ENCODE measurements at regions not wholly inside any gene's neighbourhood (a gene's known extent, or its start where the extent isn't known, plus 50 kb on each side); places are given as distances from the start of the nearest gene placed in this dataset.
A peak's percentile ranks its signal among the peaks of the same experiment; 100 is the strongest.
"Not testable (repeated sequence)": the region's sequence is repeated elsewhere in the genome, so short reads cannot be mapped to it uniquely, and the experiment has no call there.

GRCh38 chr17:14575471-14575953 lies 274.6 kb downstream of the HS3ST3B1 start:
- no peaks in the 10 kb centered on the region for H3K9me3 Mint-ChIP-seq (ENCODE audit: unreplicated experiment)
- no peak overlapping the region for H3K4me3 Mint-ChIP-seq (ENCODE audit: unreplicated experiment)
- no peak for TF ChIP-seq CTCF (IDR thresholded peaks at IDR 0.05)
- peaks cover 11% of the 10 kb centered on the region for H3K4me1 Mint-ChIP-seq (ENCODE audit: unreplicated experiment)
- DNase-seq (ENCODE audit: extremely low spot score, unreplicated experiment): no peak
- no peaks in the 10 kb centered on the region for H3K27me3 Mint-ChIP-seq (ENCODE audit: unreplicated experiment)
- H3K27ac Mint-ChIP-seq (ENCODE audit: unreplicated experiment): no peak overlapping the region
- H3K36me3 Mint-ChIP-seq (ENCODE audit: unreplicated experiment): no peaks in the 10 kb centered on the region

GRCh38 chr17:14560325-14560724 lies 259.4 kb downstream of the HS3ST3B1 start:
- H3K9me3 Mint-ChIP-seq (ENCODE audit: unreplicated experiment): not testable (repeated sequence)

GRCh38 chr17:14559264-14560119 lies 258.6 kb downstream of the HS3ST3B1 start:
- Mint-ChIP-seq H3K4me1 (ENCODE audit: unreplicated experiment) (no peaks in the 10 kb centered on the region), H3K27ac (ENCODE audit: unreplicated experiment) (no peak overlapping the region), H3K36me3 (ENCODE audit: unreplicated experiment) (no peaks in the 10 kb centered on the region), H3K27me3 (ENCODE audit: unreplicated experiment) (no peaks in the 10 kb centered on the region), H3K4me3 (ENCODE audit: unreplicated experiment) (no peak overlapping the region), H3K9me3 (ENCODE audit: unreplicated experiment) (no peaks in the 10 kb centered on the region)
- TF ChIP-seq CTCF (IDR thresholded peaks at IDR 0.05): no peak
- DNase-seq (ENCODE audit: extremely low spot score, unreplicated experiment): no peak

More at GRCh38 chr17:14560325-14560724, 259.4 kb downstream of the HS3ST3B1 start:
- H3K36me3 Mint-ChIP-seq (ENCODE audit: unreplicated experiment); H3K27me3 Mint-ChIP-seq (ENCODE audit: unreplicated experiment); H3K4me3 Mint-ChIP-seq (ENCODE audit: unreplicated experiment); H3K4me1 Mint-ChIP-seq (ENCODE audit: unreplicated experiment); DNase-seq (ENCODE audit: extremely low spot score, unreplicated experiment); H3K27ac Mint-ChIP-seq (ENCODE audit: unreplicated experiment): not testable (repeated sequence)

- peaks cover 1% of the 10 kb centered on the region for H3K4me1 Mint-ChIP-seq (ENCODE audit: unreplicated experiment)
- TF ChIP-seq CTCF (IDR thresholded peaks at IDR 0.05): no peak
- H3K27me3 Mint-ChIP-seq (ENCODE audit: unreplicated experiment): no peaks in the 10 kb centered on the region
- H3K4me3 Mint-ChIP-seq (ENCODE audit: unreplicated experiment): no peak overlapping the region
- no peak overlapping the region for H3K27ac Mint-ChIP-seq (ENCODE audit: unreplicated experiment)
- DNase-seq (ENCODE audit: extremely low spot score, unreplicated experiment): no peak
- H3K36me3 Mint-ChIP-seq (ENCODE audit: unreplicated experiment): no peaks in the 10 kb centered on the region
- H3K9me3 Mint-ChIP-seq (ENCODE audit: unreplicated experiment): no peaks in the 10 kb centered on the region
Measured at GRCh38 chr17:14557480-14557879, 256.6 kb downstream of the HS3ST3B1 start.

GRCh38 chr17:14553847-14554246 lies 253.0 kb downstream of the HS3ST3B1 start:
- Mint-ChIP-seq H3K4me3 (ENCODE audit: unreplicated experiment) (no peak overlapping the region), H3K36me3 (ENCODE audit: unreplicated experiment) (no peaks in the 10 kb centered on the region), H3K27me3 (ENCODE audit: unreplicated experiment) (no peaks in the 10 kb centered on the region), H3K27ac (ENCODE audit: unreplicated experiment) (no peak overlapping the region), H3K9me3 (ENCODE audit: unreplicated experiment) (no peaks in the 10 kb centered on the region), H3K4me1 (ENCODE audit: unreplicated experiment) (peaks cover 5% of the 10 kb centered on the region)
- peak; percentile 10 for TF ChIP-seq CTCF (IDR thresholded peaks at IDR 0.05)
- DNase-seq (ENCODE audit: extremely low spot score, unreplicated experiment): no peak

All from osteocyte (in vitro differentiated cells).